ENCODE measurements at regions not wholly inside any gene's neighbourhood (a gene's known extent, or its start where the extent isn't known, plus 50 kb on each side); places are given as distances from the start of the nearest gene placed in this dataset.

DNA sequence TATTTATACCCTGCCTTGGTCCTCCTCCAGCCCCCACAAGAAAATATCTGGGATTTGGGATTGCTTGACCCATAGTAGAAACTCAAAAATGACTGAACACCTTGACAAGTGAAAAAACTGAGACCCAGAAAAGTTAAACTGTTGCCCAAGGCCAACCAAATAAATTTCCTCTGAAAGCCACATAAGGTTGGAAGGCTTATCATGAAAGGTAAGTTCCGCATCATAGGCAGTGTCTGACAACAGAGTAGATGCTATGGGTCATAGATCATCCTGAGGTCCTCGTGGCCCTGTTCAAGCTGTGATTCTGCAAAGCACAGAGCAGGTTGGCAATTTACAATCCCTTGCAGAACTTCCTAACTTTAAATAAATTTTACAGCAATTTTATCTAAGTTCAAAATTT, 140.8 kb upstream of the TSC22D2 start:
- DNase-seq (ENCODE audit: low read depth): no peak

DNA sequence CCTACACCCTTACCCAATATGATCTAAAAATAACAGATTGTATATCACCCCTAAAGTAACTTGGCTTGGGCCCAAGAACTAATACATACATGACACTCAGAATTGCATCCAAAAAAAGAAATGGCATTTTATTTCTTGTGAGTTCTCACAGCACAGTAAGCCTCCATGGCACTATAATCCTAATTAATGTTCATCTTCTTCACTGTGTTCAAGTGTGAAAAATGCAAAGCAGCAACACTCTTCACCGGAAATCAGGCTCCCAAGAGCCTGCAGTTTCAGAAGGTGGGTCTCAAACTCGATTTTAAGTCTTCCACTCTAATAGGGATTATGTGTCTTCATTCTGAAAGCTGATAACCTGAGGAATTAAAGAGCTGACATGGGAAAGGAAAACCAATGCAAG, 142.8 kb upstream of the TSC22D2 start:
- DNase-seq (ENCODE audit: low read depth): no peak

DNA sequence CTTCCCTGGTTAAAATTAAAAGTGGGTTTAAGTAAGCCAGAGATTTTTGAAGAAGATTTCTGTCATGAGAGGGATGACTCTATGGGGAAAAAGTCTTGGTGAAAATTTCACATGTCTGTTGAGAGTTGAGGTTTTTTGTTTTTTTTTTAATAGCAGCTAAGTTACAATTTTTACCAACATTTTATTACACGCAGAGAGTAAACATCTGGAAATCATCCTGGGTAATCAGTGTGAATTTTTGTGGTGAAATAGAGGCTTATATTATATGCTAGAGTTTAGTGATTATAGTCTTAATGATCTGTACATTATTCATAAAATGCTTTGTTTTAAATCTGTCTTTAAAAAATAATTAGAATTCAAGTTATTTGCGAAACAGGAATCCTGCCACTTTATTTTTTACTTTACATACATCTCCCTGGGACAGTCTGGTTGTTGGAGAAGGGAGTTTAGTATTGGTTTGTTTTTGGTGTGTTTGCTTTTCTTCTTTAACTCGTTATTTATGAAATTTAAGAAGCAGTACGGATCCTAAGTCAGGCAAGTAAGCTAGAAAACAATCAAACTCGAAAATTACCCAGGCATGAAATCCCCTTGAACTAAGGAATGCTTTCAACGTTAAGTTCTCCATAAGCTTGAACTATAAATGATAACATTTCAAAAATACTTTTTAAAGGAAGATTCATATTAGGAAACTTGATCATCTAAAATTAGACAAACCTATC, 143.4 kb upstream of the TSC22D2 start:
- DNase-seq (ENCODE audit: low read depth): no peak

DNA sequence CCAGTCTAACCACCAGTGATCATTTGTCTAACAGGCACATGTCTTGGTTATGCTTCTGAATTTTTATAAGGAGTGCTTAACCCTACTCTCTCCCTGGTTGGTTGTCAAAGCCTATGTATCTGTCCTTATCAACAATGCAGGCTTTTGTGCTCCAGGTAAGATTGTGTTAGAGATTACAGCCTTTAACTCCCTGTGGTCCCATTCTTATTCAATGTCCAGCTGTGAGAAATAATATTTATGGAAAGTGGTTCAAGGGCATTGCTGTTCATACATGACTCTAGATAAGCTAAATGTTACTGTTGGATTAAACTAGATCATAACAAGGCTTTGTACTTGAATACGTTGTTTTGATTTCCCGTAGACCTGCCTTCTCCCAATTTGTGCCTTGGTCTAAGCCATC, 146.1 kb upstream of the TSC22D2 start:
- DNase-seq (ENCODE audit: low read depth): no peak

DNA sequence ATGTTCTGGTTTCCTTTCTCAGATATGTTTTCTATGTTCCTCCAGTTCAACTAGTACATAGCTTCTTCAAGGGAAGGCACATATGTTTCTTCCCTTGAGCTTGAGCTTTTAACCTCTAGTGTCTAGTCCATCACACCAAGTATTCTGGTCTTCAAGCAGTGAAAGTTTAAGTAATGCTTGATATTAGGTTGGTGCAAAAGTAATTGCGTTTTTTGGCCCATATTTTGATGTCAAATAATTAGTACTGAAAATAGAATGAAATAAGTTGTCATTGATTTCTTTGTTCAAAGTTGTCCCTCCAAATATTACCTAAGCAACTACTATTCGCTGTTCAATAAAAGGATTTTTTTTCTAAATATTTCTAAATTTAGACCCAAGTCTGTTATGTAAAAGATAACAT, 146.7 kb upstream of the TSC22D2 start:
- DNase-seq (ENCODE audit: low read depth): no peak

DNA sequence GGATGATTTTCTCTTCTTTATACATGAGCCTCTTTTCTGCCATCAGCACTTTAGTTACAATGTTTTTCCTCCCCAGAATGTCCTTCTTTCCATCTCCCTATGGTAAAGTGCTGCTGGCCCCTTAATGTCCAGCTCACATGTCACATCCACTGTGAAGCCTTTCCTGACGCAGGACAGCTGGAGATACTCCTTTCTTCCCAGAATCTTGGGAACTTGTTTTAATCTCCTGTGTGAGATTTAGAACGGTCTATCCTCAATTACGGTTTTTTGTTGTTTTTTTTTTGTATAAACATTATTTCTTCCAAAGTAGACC, 147.7 kb upstream of the TSC22D2 start:
- DNase-seq (ENCODE audit: low read depth): no peak

DNA sequence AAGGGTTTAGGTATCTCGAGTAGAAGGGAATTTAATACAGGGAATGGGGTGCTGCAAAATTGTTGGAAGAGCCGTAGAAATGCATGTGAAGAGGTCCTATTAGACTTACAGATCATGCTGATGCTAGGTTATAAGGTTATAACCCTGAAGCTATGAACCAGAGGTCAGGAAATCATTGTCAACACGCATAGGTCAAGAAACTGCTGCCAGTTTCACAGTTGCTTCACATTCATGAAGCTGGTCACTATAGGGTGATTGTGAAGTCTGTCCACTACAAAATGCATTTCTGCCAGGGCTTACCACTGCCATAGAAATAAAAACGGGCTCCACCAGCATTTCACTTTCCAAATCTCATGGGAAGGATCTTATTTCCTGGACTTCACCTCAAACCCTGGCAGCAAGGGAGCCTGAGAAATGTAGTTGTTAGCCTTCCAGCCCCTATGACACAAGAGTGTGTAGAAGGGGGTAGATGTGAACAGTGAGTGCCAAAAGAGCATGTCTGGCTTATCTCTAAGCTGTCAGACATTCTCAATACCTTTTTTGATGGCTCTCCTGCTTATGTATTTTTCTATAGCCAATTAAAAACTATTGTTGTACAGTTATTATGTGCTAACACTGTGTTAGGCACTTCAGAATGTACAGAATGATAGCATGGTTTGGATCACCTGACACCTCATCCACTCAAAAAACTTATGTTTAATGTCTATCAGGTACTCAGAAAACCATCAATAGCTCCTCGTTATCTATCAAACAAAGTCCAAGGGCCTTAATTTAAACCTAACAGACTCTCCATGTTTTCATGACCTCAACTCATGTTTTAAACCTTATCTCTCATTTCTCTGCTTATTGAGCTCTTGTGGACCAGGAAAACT, 148.3 kb upstream of the TSC22D2 start:
- no peak for DNase-seq (ENCODE audit: low read depth)

DNA sequence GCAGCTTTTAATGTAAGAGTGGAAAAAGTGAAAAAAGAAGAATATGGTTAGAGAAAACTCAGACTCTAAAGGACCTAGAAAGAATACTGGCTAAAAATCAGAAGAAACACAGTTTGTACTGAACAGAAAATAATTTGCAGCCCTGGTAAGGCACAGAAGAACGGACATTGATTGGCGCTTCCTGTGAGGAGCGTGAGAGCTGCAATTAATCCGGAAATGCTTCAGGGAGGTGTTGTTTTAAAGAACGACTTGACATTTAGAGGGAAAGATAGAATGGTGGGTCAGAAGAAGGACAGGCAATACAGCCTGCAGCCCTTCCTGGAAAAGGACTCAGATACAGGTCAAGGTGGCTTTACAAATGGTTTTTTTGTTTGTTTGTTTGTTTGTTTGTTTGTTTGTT, 151.3 kb upstream of the TSC22D2 start:
- DNase-seq (ENCODE audit: low read depth): no peak

DNA sequence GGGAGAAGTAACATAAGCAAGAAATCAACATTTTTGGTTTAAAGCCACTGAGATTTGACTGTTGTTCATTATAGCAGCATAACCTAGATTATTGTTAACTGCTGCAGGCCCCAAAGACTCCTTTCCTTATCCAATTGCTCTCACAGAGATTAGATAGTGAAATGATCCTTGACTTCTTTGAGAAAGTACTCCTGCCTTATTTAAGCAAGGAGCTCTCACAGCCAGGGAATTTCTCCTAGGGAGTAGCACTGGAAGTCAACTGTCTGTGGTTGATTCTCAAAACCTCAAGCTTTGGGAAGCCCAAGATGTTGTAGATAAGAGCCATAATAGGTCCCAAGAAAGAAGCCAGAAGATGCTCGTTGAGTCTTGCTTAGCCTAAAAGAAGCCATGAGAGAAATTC, 151.8 kb upstream of the TSC22D2 start:
- no peak for DNase-seq (ENCODE audit: low read depth)

DNA sequence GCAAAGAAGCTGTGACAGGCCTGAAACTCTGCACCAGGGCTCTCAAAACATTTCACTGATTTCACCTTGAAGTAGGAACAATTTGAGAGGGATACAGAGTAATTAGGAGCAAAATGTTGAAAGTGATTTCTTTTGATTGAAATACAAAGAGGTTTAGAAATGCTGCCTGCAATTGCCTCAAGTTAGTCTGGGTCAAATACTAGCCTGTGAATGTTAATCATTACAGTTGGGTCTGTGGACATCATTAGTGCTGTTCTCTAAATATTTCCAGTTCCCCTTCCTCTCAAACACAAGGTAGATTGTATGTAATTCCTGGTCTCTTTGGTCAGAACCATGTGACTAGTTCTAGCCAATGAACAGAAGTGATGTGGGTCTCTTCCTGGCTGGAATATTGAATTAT, 152.3 kb upstream of the TSC22D2 start:
- no peak for DNase-seq (ENCODE audit: low read depth)

DNA sequence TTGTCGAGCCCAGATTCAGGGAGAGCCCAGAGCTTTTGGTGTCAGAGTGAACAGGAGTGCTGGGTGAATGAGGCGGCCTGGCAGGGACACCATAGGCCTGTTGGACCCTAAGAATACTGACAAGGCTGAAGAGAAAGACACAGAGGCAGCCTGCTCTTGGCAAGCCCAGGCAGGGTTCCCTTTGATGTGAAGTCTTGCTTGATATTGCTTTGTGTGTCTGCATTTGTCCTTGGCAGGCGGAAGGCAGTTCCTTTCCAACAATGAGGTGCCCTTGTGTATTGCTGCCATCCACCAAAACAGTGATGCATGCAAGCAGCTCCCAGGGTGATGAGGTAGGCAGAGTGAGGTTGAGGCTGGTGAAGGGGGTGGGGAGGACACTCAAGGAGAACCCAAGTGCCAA, 152.7 kb upstream of the TSC22D2 start:
- DNase-seq (ENCODE audit: low read depth): peak; percentile 32

DNA sequence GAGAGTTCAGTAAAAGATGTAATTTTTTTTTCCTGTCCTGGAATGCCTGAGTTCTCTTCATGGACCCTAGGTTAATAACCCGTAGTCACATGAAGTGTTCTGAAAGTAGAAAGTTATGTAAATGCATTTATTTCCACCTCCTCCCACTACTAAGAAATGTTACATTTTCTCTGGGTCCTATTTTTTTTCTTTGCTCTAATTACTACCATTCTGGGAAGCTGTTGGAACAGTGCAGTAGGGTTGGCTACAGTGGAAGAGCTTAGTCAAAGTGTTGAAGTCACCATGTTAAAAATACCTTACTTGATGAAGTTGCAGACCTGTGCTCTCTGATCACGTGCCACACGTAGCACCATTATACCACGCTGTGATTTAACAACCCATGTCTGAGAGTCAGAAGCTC, 153.8 kb upstream of the TSC22D2 start:
- DNase-seq (ENCODE audit: low read depth): no peak

DNA sequence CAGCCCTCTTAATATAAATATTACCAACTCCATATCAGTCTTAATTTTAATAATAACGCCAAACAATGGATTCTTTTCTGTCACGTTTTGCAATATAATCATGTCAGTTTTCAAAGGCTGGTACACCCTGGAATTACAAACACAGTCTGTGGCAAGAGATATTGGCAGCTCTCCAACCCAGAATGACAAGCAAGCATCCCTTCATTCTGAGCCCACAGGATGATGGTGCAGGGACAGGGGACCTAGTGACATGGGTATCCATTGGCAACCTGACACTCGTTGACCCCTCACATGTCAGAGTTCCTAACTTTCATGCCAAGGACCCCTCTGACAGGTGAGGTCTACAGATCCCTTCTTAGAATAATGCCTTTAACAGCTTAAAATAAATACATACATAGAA, 154.5 kb upstream of the TSC22D2 start:
- DNase-seq (ENCODE audit: low read depth): peak; percentile 17

DNA sequence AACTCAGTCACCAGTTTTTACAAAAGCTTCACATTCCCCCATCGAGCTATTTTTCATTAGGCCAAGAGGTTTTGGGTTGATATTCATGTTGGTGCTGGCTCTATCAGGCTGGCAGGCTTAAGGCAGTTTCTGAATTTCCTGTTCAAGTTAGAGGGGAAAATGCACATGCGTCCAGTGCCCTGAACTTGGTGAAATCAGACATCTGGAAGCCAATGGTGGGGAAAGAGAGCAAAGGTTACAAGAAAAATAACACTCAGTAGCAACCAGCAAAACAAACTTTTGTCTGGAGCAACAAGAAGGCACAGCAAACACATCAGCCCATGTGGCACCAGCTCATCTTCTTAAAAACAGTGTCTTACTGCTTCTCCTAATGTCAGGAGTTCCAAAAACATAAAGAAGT, 155.6 kb upstream of the TSC22D2 start:
- DNase-seq (ENCODE audit: low read depth): peak; percentile 89

DNA sequence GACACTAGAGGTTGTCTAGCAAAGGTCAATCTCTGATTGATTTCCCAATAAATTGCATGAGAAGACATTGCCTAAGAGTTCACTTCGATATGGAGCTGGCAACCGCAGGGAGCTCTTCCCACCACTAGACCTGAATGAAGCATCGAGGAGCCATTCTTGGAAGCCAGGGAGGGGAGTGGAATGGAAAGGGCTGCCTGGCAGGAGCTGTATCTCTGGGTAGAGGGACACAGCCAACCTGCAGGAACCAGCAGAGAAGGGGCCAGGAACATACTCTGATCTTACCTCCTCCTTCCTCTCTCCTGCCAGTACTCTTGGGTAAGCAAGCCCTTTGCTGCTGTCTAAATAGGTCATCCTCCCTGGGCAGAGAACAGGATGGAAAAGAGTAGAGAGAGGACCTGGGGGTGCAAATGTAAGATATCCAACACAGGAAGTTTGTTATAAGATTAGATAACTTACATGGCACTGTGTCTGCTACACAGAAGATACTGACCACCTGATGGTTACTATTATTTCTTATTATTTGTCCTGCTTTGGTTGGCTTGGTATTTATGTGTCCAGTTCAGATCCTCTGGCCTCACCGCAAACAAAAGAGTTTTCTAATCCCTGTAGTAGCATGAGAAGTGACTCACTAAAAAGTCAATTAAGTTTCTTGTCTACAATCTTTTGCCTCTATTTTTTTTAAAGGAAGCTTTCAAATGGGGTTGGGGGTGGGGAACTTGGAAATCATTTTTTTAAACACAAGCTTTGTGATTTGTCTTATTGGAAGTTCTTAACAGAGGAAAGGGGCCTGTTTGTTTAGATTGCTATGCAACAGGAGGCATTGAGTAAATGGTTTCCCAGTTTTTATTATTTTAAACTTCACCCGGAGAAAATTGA, 156.7 kb upstream of the TSC22D2 start:
- DNase-seq (ENCODE audit: low read depth): peak; percentile 38

DNA sequence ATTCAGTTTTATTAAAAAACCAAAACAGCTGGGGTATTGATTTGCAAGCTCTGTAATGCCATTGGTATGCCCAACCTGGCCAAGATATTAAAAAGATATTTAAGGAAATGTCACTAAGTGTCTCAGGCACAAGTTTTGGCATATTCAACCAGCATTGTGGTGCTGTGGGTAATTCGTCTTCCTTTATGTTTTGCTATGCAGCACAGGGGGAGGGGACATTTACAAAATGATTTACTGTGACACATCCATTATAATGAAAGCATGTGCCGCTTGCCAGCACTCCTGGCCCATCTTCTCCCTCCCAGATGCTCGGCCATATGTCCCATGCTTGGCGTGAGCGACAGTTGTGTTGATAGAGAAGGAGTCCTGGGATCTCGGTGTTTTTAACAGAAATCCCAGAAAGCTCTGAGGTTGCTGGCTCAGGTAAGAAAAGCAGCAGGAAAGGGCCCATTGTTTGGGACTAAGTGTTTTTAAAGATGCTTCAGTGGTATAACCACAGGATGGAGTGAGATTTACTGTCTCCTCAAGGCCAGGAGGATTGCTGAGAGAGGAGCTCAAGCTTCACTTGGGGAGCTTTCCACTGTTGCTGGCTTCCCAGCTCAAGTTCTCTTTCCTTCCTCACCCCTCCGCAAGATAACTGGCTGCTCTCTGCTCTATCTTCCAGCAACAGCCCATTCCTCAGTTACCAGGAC, 158.2 kb upstream of the TSC22D2 start:
- DNase-seq (ENCODE audit: low read depth): no peak

DNA sequence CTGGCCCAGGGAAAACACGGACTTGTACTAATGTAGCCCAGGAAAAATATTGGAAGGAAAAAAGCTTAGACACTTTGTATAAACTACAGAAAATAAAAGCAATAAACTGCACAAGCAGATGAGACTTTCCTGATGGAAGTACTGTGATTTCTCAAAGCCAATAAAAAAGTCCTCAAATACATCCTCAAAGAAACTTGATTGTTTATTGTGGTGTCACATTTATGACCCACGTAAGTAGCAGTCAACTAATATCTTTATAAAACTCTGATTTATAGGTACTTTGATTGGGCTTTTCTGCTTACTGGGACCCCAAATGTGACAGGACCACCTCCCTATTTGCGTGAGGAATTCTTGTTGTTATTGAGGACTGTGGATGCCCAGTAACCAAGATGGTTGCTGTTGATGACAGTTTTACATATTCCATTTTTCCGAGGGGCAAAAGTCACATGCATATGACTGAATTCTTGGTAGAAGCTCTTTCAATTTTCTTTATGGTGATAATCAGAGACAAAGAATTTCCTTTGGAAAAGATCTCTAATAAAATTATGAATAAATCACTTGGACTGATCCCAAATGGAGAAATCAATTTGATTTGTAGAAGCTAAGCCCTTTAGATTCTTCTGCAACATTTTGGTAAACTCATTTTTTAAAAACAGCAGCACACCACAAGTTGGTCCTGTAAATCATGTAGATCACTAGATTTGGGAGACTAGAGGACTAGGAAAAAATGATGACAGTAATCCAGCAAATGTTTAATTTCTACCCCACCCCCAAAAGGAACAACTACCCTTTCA, 159.0 kb upstream of the TSC22D2 start:
- no peak for DNase-seq (ENCODE audit: low read depth)

DNA sequence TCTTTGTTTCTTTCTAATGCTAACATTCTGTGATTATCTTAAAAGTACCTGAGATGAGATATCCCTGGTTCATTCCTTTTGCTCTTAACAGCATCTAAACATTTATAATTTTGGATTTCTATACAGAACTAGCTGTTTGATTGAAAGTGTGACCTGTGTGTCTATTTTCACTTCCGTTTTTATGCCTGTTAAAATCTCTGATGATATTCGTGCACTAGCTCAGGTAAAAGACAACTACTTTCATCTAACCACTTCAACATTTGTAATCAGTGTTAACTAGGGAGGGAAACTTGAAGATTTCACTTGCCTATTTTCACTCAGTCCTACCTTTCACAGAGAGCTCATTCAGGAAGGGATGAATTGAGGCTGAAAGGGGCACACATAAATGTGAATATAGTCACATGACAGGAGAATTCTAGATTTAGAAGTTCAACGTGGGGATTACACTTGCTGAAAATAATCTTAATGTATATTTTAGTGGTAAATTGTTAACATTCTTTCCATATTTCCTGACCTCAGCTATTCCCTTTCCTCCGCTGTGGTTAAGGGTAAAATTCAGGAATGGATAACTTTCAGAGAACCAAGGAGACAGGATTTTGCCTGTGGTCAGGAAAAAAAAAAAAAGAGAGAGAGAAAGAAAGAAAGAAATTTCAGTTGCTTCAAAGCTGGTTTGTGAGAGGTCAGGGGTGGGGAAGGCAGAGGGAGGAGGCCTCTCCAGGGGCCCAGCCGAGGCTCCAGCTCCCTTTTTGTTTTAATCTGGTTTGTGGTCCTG, 159.8 kb upstream of the TSC22D2 start:
- peak; percentile 73 for DNase-seq (ENCODE audit: low read depth)

DNA sequence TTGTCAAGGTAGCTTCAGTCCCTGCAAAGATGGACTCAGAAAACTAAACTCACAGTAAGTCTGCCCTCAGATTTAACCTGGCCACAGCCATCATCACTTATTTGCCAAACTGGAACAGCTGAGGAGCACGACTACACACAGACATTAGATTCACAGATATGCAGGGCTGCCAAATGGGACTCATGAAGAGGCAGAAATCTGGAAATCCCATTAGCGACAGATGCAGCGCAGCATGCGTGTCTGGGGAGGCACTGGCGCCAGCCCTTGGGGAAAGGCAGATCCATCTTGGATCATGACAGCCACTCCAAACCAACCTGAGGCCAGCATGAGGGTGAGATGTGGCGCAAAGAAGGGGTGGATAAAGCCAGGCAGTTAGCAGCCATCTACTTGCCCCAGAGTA, 160.7 kb upstream of the TSC22D2 start:
- DNase-seq (ENCODE audit: low read depth): no peak

DNA sequence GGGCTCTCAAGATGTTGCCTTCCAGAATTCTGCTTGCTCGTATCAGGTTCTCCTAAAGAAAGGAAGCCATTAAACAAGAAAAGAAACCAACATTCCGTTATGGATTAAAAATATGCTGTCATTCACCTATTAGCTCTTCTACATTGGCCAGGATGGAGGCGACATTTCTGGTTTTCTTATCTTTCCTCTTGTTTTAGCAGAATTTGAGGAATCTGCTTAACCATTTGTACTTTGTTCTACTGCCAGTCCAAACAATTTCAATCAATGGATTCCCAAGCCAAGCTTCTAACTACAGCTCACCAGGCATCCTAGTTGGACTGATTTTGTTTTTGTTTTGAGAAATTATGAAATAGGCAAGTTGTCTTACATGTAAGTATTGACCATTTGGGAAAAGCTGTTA, 164.6 kb upstream of the TSC22D2 start:
- DNase-seq (ENCODE audit: low read depth): no peak

Data from fibroblast of gingiva (primary cell).